ENCODE measurements at regions not wholly inside any gene's neighbourhood (a gene's known extent, or its start where the extent isn't known, plus 50 kb on each side); places are given as distances from the start of the nearest gene placed in this dataset.

DNA sequence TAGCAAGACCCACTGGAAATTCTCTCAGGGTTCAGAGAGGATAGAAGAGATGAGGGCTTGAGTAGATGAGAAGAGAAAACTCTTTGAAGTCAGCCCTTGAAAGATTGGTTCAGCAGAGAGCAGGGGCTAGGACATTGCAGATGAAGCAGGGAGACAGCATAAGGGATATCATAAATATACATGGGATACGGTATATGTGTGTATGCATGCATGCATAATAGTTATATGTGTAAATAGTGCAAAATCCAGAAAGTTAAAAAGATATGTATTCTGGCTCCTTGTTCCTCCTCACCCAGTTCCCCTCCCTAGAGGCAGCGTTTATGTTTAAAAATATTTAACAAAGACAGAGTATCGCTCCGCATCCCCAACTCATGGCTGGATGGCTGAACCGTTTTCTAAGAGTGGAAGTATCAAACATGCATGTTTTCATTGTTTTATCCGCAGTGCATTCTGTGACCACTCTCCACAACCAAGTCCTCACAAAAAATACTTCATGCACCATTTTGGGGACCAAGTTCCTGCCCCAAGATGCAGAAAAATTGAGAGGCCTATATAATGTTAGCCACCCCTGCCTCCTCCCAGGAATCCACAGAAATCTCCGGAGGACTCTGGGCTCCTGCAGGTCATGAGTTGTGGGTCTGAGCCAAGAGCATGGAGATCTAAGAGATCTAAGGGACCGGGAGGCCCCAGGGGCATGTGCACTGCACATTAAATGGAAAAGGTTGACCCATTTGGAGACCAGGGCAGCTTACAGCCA lies 119.5 kb downstream of the MTX3 start:
- Histone ChIP-seq H3K9me3 (ENCODE audit: severe bottlenecking) (no peaks in the 10 kb centered on the region), H3K4me3 (ENCODE audit: severe bottlenecking) (no peak overlapping the region), H3K27ac (ENCODE audit: poor library complexity, severe bottlenecking) (no peak overlapping the region), H3K36me3 (ENCODE audit: low read depth) (no peaks in the 10 kb centered on the region), H3K4me1 (ENCODE audit: insufficient read depth, poor library complexity, severe bottlenecking) (no peaks in the 10 kb centered on the region), H3K27me3 (ENCODE audit: insufficient read depth, poor library complexity, severe bottlenecking) (peaks cover 6% of the 10 kb centered on the region)
- TF ChIP-seq, protein P1, sequence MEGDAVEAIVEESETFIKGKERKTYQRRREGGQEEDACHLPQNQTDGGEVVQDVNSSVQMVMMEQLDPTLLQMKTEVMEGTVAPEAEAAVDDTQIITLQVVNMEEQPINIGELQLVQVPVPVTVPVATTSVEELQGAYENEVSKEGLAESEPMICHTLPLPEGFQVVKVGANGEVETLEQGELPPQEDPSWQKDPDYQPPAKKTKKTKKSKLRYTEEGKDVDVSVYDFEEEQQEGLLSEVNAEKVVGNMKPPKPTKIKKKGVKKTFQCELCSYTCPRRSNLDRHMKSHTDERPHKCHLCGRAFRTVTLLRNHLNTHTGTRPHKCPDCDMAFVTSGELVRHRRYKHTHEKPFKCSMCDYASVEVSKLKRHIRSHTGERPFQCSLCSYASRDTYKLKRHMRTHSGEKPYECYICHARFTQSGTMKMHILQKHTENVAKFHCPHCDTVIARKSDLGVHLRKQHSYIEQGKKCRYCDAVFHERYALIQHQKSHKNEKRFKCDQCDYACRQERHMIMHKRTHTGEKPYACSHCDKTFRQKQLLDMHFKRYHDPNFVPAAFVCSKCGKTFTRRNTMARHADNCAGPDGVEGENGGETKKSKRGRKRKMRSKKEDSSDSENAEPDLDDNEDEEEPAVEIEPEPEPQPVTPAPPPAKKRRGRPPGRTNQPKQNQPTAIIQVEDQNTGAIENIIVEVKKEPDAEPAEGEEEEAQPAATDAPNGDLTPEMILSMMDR (IDR thresholded peaks at IDR 0.05; ENCODE audit: poor library complexity, severe bottlenecking) = no peak
- DNase-seq (ENCODE audit: low spot score) (no peak), ATAC-seq (ENCODE audit: low read depth) (no peak)

DNA sequence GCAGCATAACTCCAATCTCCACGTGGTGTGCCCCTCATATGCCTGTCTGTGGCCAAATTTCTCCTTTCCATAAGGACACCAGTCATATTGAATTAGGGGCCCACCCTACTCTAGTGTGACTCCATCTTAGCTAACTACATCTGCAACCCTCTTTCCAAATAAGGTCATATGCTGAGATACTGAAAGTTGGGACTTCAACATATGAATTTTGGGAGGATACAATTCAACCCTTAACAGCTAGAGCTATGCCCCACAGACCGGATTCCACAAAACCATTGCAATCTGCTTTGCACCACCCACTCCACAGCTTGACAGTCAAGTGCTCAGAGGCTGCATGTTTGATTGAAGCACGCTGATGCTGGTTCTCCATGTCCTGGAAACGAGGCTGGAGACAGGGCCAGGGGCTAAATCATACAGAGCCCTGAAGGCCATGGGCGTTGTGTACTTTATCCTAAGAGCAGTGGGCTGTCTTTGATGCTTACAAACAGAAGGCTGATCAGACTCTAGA lies 122.8 kb downstream of the MTX3 start:
- Histone ChIP-seq H3K36me3 (ENCODE audit: low read depth) (no peaks in the 10 kb centered on the region), H3K4me3 (ENCODE audit: severe bottlenecking) (no peak overlapping the region), H3K9me3 (ENCODE audit: severe bottlenecking) (no peaks in the 10 kb centered on the region), H3K27ac (ENCODE audit: poor library complexity, severe bottlenecking) (no peak overlapping the region), H3K4me1 (ENCODE audit: insufficient read depth, poor library complexity, severe bottlenecking) (no peaks in the 10 kb centered on the region), H3K27me3 (ENCODE audit: insufficient read depth, poor library complexity, severe bottlenecking) (peaks cover 3% of the 10 kb centered on the region)
- ATAC-seq (ENCODE audit: low read depth) (no peak), DNase-seq (ENCODE audit: low spot score) (no peak)
- TF ChIP-seq, protein P1 (IDR thresholded peaks at IDR 0.05; ENCODE audit: poor library complexity, severe bottlenecking) = no peak

DNA sequence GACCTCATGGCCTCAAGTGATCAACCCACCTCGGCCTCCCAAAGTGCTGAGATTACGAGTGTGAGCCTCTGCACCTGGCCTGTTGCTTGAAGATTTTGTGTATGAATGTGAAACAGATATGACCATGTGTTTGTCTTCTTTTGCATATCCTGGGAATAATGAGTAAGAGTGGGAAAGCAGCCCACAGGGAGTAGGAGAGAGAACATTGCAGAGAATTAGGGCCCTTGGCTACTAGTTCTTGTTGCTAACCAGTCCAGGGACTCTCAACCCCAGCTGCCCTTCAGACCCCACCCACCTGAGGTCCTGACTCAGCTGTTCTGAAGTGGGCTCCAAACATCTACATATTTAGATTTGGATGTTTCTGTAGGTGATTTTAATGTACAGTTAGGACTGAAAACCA lies 125.5 kb downstream of the MTX3 start:
- no peaks in the 10 kb centered on the region for H3K36me3 ChIP-seq (ENCODE audit: low read depth)
- DNase-seq (ENCODE audit: low spot score) (no peak), ATAC-seq (ENCODE audit: low read depth) (no peak)
- no peak overlapping the region for H3K4me3 ChIP-seq (ENCODE audit: severe bottlenecking)
- no peaks in the 10 kb centered on the region for H3K27me3 ChIP-seq (ENCODE audit: insufficient read depth, poor library complexity, severe bottlenecking)
- TF ChIP-seq, protein P1 (IDR thresholded peaks at IDR 0.05; ENCODE audit: poor library complexity, severe bottlenecking) = no peak
- no peaks in the 10 kb centered on the region for H3K9me3 ChIP-seq (ENCODE audit: severe bottlenecking)
- no peak overlapping the region for H3K27ac ChIP-seq (ENCODE audit: poor library complexity, severe bottlenecking)
- H3K4me1 ChIP-seq (ENCODE audit: insufficient read depth, poor library complexity, severe bottlenecking) = no peaks in the 10 kb centered on the region

DNA sequence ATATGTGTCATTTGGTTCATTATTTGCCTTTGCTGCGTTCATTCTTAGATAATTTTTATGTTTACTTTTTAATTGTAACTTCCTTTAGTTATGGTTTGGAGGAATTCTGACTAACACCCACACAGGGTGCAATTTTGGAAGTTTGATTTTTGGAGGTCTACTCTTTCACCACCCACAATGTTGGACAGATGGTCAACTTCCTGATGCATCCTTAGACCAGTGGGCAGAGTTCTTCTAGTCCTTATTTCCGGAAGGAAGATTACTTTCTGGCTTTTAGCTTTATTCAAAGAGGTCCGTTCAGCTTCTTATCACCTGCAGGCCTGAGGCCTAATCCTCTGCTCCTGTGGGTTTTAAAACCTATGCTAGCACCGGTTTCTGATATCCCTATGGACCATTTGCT lies 126.7 kb downstream of the MTX3 start:
- no peak for DNase-seq (ENCODE audit: low spot score)

More for the DNA sequence above, 126.7 kb downstream of the MTX3 start:
- TF ChIP-seq, protein P1 (IDR thresholded peaks at IDR 0.05; ENCODE audit: poor library complexity, severe bottlenecking) = no peak
- Histone ChIP-seq H3K36me3 (ENCODE audit: low read depth) (no peaks in the 10 kb centered on the region), H3K27me3 (ENCODE audit: insufficient read depth, poor library complexity, severe bottlenecking) (no peaks in the 10 kb centered on the region), H3K4me1 (ENCODE audit: insufficient read depth, poor library complexity, severe bottlenecking) (no peaks in the 10 kb centered on the region), H3K9me3 (ENCODE audit: severe bottlenecking) (no peaks in the 10 kb centered on the region), H3K27ac (ENCODE audit: poor library complexity, severe bottlenecking) (no peak overlapping the region), H3K4me3 (ENCODE audit: severe bottlenecking) (no peak overlapping the region)
- no peak for ATAC-seq (ENCODE audit: low read depth)
